Lung (tissue), 11 donors: ENCODE measurements at regions not wholly inside any gene's neighbourhood (a gene's known extent, or its start where the extent isn't known, plus 50 kb on each side); places are given as distances from the start of the nearest gene placed in this dataset.

Experiments
- ATAC-seq: fragments of 200-7000 bp; cut with Tn5 transposase; one replicate; pipeline ENCODE4 v1.9.1; 2020; ENCODE audit warnings: moderate number of reproducible peaks; ENCODE audit not compliant: insufficient read depth, low FRiP score
- DNase-seq, 3 donors: peaks; one replicate each; pipeline ENCODE4 v3.0.0-alpha.2; 2013 to 2017
- H3K27ac ChIP-seq, 2 donors: one replicate each; pipeline ENCODE4 v1.5.1; 2013; ENCODE audit warnings: mild to moderate bottlenecking in 2 of 2, moderate library complexity in 2 of 2, control low read depth in 1 of 2, inconsistent platforms in 1 of 2, low read depth in 1 of 2, low read length in 1 of 2
- H3K27me3 ChIP-seq, 3 donors: one replicate each; pipeline ENCODE4 v1.5.1; 2013; ENCODE audit warnings: low read length in 2 of 3; ENCODE audit not compliant: control insufficient read depth in 3 of 3, insufficient read depth in 3 of 3
- H3K36me3 ChIP-seq, 4 donors: one replicate each; pipeline ENCODE4 v1.5.1; 2013; ENCODE audit warnings: low read length in 4 of 4, mild to moderate bottlenecking in 1 of 4, moderate library complexity in 1 of 4; ENCODE audit not compliant: control insufficient read depth in 4 of 4, insufficient read depth in 4 of 4
- H3K4me1 ChIP-seq, 5 donors: one replicate each; pipeline ENCODE4 v1.5.1; 2013; ENCODE audit warnings: low read length in 5 of 5, mild to moderate bottlenecking in 2 of 5, moderate library complexity in 1 of 5; ENCODE audit not compliant: control insufficient read depth in 5 of 5, insufficient read depth in 5 of 5
- H3K4me3 ChIP-seq: one replicate; pipeline ENCODE4 v1.5.1; 2013; ENCODE audit warnings: mild to moderate bottlenecking, control low read depth, moderate library complexity
- H3K9ac ChIP-seq, 2 donors: one replicate each; pipeline ENCODE4 v1.5.1; 2013; ENCODE audit warnings: low read length in 2 of 2, control low read depth in 1 of 2; ENCODE audit not compliant: insufficient read depth in 1 of 2
- H3K9me3 ChIP-seq, 4 donors: one replicate each; pipeline ENCODE4 v1.5.1; 2013; ENCODE audit warnings: low read length in 3 of 4, mild to moderate bottlenecking in 1 of 4, moderate library complexity in 1 of 4; ENCODE audit not compliant: control insufficient read depth in 4 of 4, insufficient read depth in 3 of 4
- WGBS, 2 donors: extraction: QIAGEN DNeasy Blood & Tissue Kit; methylation state at CpG; one replicate each; pipeline ENCODE4 v1.1.7; 2013; 5-methylcytosine and 5-hydroxymethylcytosine counted together
- TF ChIP-seq, protein P1 (sequence below): IDR thresholded peaks from 2 replicates; pipeline ENCODE4 v1.5.1; 2012; ENCODE audit warnings: mild to moderate bottlenecking; ENCODE audit errors: control extremely low read depth, extremely low read depth
- donor health status: control.
- donor health status: control.
- donor health status: Bipolar disorder and iron deficiency.
- donor health status: healthy.
- donor health status: DM: yes; HTN: yes; CAD: no.

DNA sequence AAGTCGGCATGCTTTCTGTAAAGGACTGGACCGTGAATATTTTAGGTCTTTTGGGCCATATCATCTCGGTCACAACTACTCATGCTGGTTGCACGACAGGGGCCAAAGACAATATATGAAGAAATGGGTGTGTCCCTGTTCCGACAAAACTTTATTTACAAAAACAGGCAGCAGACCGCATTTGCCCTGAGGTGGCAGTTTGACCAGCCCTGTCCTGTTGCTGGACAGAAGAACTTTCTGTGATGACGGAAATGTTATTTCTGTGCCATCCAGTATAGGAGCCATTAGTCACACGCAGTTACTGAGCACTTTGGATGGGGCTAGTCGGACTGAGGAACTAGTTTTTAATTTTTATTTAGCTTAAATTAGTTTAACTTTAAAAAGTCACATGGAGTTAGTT is 112.8 kb upstream of the CARD11 start:
- H3K9me3 ChIP-seq = peaks cover 0 to 3% (median 1%) of the 10 kb centered on the region in 4 donors
- WGBS, 2 donors = 79 to 84% methylated on average over 9 of the region's 9 CpGs
- DNase-seq (no peak), ATAC-seq (no peak)
- no peak overlapping the region for H3K4me3 ChIP-seq
- H3K27ac ChIP-seq = no peak overlapping the region
- no peaks in the 10 kb centered on the region for H3K36me3 ChIP-seq
- TF ChIP-seq, protein P1, sequence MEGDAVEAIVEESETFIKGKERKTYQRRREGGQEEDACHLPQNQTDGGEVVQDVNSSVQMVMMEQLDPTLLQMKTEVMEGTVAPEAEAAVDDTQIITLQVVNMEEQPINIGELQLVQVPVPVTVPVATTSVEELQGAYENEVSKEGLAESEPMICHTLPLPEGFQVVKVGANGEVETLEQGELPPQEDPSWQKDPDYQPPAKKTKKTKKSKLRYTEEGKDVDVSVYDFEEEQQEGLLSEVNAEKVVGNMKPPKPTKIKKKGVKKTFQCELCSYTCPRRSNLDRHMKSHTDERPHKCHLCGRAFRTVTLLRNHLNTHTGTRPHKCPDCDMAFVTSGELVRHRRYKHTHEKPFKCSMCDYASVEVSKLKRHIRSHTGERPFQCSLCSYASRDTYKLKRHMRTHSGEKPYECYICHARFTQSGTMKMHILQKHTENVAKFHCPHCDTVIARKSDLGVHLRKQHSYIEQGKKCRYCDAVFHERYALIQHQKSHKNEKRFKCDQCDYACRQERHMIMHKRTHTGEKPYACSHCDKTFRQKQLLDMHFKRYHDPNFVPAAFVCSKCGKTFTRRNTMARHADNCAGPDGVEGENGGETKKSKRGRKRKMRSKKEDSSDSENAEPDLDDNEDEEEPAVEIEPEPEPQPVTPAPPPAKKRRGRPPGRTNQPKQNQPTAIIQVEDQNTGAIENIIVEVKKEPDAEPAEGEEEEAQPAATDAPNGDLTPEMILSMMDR = no peak
- no peaks in the 10 kb centered on the region for H3K27me3 ChIP-seq
- no peaks in the 10 kb centered on the region for H3K4me1 ChIP-seq
- no peak overlapping the region for H3K9ac ChIP-seq

DNA sequence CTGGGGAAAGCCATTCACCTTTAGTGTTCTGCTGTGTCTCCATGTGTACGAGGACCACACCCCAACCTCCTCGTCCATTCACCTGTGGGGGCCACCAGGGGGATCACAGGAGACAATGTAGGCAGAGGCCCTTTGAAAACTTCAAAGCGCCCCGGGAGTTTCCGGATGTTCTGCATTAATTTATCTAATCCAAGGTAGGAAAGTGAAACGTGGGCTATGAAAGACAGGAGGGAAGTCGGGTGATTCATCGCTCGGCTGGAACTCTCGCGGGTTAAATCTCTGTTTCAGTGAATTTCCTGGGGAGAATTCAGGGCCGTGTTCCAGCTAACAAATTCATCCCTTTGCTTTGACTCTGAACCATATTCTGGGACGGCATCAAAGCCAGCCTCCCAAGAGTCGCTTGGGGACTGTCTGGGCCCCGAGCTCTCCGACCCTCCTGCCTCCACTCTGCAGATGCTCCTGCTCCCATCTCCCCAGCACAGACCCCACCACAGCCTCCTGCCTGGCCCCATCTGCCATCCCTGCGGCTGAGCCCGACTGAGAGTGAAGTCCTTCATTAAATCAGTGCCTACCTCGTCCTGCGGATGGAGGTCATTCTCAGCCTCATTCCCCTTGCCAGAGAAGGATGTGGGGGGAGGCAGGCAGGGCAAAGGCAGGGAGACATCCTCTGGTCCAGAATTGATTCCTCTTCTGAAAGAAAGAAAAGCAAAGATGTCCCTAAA is 114.1 kb upstream of the CARD11 start:
- ATAC-seq = no peak
- no peak overlapping the region for H3K27ac ChIP-seq
- H3K4me3 ChIP-seq = no peak overlapping the region
- WGBS, 2 donors = 56 to 60% methylated on average over 20 of the region's 20 CpGs
- H3K36me3 ChIP-seq = no peaks in the 10 kb centered on the region
- TF ChIP-seq, protein P1 = no peak
- no peaks in the 10 kb centered on the region for H3K4me1 ChIP-seq
- no peak for DNase-seq
- no peak overlapping the region for H3K9ac ChIP-seq
- no peaks in the 10 kb centered on the region for H3K27me3 ChIP-seq
- peaks cover 0 to 3% (median 1%) of the 10 kb centered on the region in 4 donors for H3K9me3 ChIP-seq

DNA sequence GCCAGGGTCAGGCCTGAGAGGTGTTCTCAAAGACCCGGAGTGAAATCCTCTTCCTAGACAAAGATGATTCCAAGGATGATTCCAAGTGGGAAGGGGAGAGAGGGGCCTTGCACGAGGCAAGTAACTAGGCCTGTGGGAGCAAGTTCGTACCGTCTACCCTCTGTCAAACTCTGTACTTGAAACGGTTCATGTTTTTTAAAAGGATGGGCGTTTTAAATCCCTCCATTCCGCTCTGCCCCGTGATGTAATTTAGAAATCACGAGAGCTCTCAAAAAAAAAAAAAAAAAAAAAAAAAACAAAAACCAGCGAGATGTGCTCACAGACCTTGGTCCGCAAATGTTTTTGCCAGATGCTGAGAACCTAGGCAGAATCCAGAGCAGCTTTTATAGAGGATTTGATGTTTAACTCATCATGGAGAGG is 114.7 kb upstream of the CARD11 start:
- TF ChIP-seq, protein P1 = no peak
- Histone ChIP-seq H3K27me3 (no peaks in the 10 kb centered on the region), H3K4me1 (no peaks in the 10 kb centered on the region), H3K9ac (no peak overlapping the region), H3K4me3 (no peak overlapping the region), H3K36me3 (no peaks in the 10 kb centered on the region), H3K9me3 (peaks cover 0 to 6% (median 1%) of the 10 kb centered on the region in 4 donors), H3K27ac (no peak overlapping the region)
- DNase-seq = no peak
- 80 to 86% methylated on average over 11 of the region's 11 CpGs for WGBS, 2 donors
- no peak for ATAC-seq

DNA sequence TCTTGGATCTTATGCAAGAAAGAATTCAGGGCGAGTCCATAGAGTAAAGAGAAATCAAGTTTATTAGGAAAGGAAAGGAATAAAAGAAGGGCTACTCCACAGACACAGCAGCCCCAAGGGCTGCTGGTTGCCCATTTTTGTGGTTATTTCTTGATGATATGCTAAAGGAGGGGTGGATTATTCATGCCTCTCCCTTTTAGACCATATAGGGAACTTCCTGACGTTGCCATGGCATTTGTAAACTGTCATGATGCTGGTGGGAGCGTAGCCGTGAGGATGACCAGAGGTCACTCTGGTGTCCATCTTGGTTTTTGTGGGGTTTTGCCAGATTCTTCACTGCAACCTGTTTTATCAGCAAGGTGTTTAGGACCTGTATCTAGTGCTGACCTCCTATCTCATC is 115.4 kb upstream of the CARD11 start:
- TF ChIP-seq, protein P1 = no peak
- Histone ChIP-seq H3K4me1 (no peaks in the 10 kb centered on the region), H3K27me3 (no peaks in the 10 kb centered on the region), H3K9me3 (peaks cover 0 to 6% (median 1%) of the 10 kb centered on the region in 4 donors), H3K36me3 (no peaks in the 10 kb centered on the region), H3K4me3 (no peak overlapping the region), H3K27ac (no peak overlapping the region), H3K9ac (no peak overlapping the region)
- no peak for DNase-seq
- ATAC-seq = no peak
- WGBS, 2 donors = 80 to 84% methylated on average over 4 of the region's 4 CpGs
